HPDE6-E6E7 (cell line): ENCODE measurements at regions not wholly inside any gene's neighbourhood (a gene's known extent, or its start where the extent isn't known, plus 50 kb on each side); places are given as distances from the start of the nearest gene placed in this dataset.

Experiments used
- DNase-seq: peaks from one replicate; pipeline ENCODE4 v3.0.0; 2011; ENCODE audit warnings: missing footprints; ENCODE audit errors: extremely low spot score

DNA sequence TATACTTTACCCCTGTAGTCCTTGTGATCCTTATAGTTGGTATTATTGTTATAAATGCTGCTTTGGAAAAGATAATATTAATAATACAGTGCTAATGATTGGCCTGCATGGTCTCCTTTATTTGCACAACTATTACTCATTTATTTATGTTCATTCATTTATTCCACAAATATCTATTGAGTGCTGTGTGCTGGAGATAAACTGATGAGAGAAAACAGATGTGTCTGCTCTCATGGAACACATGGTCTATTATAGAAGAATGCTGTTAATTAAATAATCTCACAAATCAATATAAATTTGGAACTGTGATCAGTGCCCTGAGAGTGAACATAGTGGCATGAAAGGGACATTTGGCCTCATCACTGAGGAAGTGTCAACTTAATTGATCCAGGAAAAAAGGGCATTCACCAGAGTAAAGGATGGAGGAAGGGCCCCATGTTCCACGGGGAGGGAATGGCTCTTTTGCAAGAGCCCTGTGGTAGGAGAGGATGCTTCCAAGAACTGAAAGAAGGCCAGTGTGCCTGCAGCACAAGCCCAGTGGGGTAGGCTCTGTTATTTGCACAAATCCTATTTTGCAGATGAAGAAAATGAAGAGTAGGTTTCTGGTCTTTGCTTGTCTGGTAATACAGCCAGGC, 91.5 kb upstream of the STK39 start:
- no peak for DNase-seq

DNA sequence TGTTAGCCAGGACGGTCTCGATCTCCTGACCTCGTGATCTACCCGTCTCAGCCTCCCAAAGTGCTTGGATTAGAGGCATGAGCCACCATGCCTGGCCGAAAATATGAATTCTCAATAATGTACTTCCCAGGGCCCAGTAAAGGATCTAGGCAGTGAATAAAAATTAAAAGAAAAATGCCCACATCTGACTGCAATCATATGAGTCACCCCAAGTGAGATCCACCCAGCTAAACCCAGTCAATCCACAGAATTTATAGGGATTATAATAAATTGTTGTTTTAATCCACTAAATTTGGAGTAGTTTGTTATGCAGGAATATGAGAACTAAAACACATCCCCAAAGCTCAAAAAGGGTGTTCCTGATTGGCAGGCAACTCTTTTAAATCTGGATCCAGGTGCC, 93.5 kb upstream of the STK39 start:
- no peak for DNase-seq

DNA sequence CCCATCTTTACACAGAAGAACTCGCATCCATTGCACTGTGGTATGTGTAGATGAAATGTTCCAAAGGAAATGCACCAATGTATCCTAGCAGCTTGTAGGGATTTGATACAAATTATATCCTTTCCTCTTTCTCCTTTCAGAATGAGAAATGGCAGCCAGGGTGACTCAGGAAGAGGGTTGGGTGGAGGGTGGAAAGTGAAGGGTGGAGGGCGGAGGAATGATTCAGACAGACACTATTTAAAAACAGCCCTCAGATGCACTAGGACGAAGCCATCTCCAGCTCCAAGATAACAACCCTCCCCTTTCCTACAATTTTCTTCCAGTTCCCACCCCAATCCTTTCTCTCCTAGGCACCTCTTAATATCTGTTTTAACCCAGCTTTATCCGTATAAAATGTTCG, 96.2 kb upstream of the STK39 start:
- peak; percentile 36 for DNase-seq

DNA sequence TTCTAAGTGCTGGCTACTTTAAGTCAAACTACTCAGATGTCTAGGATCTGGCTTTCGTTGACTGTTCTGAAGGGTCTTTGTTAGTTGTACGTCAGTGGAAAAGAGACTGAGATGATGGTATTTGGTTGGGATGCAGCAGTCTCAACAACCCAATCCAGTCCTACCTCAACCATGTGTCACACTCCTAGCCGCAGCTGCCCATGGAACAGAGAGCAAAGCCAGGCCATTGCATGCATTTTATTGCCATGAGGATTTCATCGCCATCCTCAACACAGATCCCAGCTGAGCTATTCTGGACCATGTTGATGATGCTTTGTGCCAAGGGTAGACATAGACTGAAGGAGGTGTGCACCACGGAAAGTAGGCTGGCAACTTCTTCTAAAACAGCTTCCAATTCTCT, 97.3 kb upstream of the STK39 start:
- DNase-seq = no peak

DNA sequence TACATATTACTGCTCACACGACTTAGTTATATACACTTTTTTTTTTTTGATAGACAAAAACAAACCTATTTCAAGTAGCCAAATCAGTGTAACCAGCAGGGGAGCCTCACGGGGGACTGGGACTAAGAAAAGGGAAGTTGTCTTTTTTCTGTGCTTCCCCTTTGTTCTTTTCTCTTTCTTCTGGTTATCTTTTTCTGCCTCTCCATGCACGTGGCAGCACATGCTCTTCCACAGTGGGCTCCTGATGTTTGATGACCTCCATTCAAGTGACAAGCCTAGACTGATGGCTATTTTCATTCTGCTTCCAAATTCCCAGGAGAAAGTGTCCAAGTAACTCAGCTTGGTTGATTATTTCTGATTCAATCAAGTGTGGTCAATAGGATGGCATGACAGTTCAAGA, 98.2 kb upstream of the STK39 start:
- DNase-seq = no peak

DNA sequence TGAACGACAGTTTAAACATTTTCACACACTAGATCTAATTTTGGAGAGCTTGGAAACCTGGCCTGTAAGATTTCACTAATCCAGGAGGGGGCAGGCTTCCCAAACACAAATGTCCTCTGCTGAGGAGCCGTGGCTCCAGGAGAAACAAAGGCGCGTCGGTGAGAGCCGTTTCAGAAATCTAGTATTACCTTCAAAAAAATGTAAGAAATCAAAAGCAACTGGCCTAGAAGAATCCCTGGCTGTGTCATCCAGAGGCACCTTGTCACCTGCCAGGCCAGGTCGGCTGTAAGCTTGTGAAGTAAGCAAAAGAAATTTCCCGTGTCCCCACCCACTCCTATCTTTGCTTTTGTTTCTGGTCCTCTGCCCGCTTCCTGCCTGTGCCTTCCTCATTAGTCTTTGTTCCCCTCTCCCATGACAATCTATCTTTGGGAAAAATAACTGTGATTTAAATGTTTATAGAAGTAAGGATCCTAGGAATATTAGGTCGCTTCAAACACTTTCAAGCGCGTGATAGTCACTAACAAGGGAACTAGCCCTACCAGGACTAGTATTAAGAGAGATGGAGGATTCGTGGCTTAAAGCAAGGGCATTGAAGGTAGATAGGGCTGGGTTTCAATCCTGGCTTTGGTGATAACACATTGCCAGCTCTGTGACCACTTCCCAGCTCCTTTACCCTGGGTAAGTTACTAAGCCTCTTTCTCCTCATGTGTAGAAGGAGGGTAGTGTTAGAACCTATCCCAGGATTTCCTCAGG, 99.5 kb upstream of the STK39 start:
- DNase-seq = peak; percentile 70

DNA sequence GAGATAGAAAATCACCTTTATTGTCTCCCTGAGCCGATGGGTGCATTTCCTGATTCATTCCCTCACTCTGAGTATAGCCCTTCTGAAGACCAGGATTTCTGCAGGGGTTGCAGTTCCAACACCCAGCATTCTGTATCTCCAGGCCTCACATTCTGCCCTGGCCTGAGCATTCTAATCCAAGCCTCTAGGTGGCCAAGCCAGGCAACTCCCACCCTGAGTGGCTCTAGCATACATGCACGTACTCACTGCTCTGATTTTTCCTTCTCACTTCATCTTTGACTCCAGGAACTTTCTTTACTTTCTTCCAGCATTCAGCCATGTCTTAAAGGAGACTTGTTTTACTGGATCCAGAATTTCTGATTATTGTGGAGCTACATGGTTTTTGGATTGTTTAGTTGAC, 100.7 kb upstream of the STK39 start:
- peak; percentile 19 for DNase-seq

DNA sequence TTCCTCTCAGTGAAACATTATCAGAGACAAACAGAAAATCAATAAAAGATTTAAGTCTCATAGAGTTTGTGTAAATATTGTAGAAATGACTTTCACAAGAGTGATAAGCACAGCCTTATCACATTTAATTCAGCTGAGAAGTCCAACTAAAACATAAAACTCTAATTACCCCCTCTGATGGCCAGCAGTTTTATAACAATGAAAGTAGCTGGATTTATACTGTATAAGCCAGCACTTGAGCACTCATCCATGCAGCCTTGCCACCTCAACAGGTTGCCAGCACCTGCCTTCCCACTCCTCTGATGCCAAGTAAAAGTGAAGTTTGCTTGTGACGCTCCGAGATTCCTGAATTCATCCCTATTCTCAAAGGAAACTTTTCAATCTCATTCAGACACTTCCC, 103.0 kb upstream of the STK39 start:
- DNase-seq = no peak

DNA sequence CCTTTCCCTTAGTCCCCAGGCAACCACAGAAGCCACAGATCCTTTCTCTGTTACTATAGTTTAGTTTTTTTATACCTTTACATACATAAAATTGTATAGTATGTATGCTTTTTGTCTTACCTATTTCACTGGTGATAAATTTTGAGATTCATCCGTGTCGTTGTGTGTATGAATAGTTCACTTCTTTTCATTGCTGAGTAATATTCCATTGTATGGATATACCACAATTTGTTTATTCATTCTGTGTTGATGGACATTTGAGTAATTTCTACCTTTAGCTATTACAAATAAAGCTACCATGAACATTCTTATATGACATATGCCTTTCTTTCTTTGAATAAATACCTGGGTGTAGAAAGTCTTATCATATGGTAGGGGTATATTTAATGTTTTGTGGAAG, 102.8 kb upstream of the CERS6 start:
- DNase-seq = no peak

DNA sequence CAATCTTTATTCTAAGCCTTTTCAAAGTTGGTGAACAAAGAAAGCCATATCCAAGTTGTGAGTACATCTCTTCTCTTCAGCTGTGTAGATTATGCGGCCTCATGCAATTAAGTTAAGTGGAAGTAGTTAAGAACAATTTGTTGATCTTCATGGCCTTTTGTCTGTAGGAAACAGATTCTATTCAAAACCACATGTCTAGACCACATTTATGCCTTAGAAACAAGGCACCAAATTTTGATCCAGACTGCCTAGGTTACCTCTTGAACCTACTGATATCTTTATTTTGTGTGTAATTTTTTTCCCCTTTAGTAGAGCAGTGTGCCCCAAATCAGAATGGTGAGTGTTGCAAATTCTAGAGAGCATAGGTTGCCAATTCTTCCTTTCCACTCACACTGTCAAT, 101.6 kb upstream of the CERS6 start:
- DNase-seq = no peak

DNA sequence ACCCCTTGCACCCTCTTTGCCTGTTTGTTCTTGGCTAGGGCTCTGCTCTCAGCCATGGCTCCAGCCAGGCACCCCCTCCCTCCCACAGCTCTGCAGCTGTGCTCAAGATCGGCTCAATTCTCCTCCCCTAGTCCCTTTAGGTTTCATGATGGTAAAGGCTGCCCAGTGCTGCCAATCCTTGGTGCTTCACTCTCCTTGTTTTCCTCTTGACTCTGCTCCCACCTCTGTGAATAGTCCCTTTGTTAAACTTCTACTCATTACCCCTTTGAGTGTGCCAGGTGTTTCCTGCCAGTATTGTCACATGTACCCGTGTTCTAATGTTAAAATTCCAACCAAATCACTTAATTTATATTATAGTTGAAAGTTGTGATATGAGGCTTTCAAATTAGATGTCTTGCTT, 101.0 kb upstream of the CERS6 start:
- no peak for DNase-seq

DNA sequence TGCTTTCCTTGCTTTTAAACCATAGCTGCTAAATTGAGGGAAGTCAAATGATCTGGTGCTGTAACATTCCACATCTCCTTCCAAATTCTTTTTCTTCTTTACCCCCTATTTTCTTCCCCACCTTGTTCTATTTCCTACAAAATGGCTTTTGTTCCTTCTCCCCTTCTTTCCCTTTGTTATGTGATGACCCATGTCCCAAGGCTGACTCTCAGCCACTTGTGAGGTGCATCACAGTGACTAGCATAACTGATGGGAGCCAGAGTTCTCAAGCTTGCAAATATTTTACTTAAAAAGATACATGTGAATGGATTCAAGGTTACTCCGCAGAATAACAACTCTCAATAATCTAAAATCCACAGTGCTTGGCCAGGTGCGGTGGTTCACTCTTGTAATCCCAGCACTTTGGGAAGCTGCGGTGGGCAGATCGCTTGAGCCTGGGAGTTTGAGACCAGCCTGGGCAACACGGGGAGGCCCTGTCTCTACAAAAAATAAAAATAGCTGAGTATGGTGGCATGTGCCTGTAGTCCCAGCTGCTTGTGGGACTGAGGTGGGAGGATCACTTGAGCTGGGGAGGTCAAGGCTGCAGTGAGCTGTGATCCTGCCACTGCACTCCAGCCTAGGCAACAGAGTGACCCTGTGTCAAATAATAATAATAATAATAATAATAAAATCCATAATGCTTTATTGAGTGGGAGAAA, 100.1 kb upstream of the CERS6 start:
- no peak for DNase-seq

DNA sequence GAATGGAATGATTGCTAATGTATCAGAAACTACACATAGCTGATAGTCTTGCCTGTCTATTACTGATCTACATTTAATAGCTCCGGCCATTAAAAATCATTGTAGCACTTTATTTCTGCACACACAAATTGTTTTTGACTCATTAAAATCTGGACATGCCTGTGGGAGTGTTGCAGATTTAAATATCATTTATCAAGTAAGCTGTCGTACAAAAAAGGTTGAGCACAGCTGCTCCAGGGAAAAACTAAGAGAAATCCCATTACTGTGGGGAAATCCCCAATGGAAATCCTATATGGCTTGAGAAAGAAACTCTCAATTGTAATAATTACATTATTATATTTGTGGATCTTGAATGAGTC, 99.6 kb upstream of the CERS6 start:
- DNase-seq = no peak

DNA sequence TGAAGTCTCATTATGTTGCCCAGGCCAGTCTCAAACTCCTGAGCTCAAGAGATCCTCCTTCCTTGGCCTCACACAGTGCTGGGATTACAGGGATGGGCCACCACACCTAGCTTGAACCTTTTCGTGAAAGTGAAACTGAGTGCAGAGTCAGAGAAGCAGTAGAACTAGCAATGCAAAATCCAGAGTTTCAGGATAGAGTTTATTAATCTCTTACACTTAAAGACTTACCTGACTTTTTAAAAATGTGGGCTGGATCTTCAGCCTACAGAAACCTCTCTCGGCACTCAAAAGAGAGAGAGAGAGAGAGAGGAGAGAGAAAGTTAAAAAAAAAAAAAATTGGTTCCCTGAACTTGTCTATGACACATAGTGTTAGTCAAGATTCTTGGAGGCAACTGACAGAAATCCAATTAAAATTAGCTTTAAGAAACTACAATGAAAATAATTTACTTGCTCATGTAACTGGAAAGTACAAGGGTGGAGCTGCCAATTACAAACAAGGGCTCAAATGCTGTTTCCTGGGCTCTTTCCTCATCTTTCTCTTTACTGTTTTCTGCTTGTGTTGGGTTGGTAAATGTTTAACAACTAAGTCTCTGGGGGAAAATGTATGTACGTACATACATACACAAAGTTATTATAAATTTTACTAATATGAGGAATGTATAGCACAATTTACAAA, 98.1 kb upstream of the CERS6 start:
- DNase-seq = no peak

DNA sequence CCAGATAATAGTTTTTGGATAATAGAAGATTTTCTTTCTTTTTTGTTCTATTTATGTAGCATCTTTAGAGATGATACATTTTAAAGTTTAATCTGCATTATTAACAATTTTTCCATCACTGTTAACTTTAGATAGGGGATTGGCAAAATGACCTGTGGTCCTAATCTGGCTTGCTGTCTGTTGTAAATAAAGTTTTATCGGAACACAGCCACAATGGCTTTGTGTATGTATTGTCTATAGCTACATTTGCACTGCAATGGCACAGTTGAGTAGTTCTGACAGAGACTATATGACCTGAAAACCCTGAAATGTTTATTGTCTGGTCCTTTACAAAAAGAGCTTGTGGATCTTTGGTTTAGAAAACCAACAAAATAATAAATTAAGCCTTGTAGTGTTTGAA, 97.0 kb upstream of the CERS6 start:
- no peak for DNase-seq

DNA sequence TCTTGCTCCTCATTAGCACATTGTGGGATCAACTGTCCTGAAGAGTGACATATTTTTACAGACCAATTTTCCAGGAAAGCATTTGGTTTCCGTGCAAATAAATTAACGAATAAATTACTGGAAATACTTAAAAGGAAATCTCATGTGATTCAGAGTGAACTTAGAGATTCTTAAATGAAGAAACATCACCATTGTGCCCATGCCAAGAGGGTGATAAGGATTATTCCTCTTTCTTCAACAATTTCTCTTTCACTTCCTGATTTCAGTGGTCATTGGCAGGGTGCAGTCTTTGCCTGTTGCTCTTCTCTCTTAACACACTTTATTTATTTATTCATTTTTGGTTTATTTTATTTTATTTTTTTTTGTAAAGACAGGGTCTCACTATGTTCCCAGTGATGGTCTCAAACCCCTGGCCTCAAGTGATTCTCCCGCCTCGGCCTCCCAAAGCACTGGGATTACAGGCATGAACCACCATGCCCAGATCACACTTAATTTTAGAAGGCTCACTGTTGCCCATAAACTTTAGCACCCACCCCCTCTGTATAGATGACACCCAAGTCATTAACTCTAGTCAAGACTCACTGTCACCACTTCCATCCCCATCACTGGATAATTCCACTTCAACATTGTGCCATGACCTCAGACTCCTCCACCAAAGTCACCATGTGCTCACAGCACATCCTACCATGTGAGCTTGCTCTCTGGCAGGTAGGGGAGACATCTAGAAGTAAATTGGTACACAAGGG, 92.6 kb upstream of the CERS6 start:
- no peak for DNase-seq

DNA sequence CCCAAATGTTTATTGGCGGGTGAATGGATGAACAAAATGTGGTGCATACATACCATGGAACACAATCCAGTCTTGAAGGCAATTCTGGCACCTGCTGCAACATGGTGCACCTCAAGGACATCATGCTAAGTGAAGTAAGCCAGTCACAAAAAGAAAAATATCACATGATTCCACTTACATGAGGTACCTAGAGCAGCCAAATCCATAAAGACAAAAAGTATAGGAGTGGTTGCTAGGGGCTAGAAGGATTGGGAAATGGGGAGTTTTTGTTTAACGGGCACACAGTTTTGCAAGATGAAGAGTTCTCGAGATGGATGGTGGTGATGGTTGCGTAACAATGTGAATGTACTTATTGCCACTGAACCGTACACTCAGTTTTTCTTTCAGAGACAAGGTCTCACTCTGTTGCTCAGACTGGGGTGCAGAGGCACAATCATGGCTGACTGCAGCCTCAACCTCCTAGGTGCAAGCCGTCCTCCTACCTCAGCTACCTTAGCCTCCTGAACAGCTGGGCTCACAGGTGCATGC, 90.9 kb upstream of the CERS6 start:
- DNase-seq = no peak

DNA sequence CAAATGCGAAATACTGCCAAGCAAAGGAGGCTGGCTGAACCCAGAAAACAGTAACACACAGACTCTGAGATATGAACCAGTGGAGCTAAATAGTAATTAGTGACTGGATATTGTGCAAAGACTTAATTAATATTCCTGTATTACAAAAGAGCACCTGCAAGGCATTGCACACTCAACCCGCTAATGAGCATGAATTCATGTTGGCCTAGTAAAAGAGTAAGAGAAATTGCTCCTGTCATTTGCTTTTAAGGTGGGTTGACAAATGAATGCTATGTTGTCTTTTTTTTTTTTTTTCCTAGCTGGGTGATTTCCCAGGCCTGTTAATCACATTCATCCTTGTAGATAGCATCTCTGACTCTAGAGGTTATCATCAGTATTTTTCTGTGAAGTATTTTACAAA, 87.0 kb upstream of the CERS6 start:
- DNase-seq = no peak

DNA sequence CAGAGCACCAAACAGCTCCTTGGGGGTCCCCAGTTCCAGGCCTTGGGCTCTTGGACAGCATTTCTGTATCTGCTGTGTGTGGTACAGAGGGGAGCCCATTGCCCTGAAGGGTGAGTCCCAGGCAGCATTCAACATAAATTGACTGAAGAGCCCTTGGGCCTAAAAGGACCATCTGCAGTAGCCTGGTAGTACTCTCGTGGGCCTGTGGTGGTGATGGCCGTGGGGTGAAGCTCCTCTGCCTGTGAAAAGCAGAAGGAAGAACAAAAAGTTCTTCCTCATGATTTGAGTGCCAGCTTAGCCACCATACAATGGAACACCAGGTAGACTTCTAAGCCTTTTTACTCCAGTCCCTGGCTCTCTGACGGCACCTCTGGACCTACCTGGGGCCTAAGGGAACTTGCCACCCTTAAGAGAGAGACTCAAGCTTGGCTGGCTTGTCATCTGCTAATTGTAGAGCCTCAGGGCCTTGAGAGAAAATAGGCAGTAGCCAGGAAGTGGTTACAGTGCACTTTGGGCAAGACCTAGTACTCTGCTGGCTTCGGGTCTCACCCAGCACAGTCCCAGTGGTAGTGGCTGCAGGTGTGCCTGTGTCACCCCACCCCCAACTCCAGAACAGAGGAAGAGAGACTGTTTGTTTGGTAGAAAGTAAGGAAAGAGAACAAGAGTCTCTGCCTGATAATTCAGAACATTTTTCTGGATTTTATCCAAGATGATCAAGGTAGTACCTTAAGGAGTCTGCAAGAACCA, 84.6 kb upstream of the CERS6 start:
- DNase-seq = no peak

DNA sequence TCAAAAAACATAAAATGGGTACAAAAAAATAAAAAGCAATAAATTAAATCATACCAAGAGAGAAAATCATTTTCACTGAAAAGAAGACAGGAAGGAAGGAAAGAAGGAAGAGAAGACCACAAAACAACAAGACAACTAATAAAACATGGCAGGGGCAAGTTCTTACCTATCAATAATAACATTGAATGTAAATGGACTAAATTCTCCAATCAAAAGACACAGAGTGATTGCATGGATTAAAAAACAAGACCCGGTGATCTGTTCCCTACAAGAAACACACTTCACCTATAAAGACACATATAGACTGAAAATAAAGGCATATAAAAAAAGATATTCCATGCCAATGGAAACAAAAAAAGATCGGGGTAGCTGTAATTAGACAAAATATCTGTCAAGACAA, 82.6 kb upstream of the CERS6 start:
- DNase-seq = no peak

DNA sequence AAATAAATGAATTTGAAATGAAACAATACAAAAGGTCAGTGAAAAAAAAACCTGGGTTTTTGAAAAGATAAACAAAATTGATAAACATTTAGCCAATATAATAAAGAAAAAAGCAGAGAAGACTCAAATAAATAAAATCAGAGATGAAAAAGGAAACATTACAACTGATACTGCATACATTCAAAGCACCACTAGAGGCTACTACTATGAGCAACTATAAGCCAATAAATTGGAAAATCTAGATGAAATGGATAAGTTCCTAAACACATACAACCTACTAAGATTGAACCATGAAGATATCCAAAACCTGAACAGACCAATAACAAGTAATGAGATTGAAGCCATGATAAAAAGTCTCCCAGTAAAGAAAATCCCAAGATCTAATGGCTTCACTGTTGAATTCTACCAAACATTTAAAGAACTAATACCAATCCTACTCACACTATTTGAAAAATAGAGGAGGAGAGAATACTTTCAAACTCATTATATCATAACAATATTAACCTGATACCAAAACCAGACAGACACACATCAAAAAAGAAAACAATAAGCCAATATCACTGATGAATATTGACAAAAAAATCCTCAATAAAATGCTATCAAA, 80.8 kb upstream of the CERS6 start:
- no peak for DNase-seq
